Adrenal gland (tissue), 5 donors: ENCODE measurements at regions not wholly inside any gene's neighbourhood (a gene's known extent, or its start where the extent isn't known, plus 50 kb on each side); places are given as distances from the start of the nearest gene placed in this dataset.

Experiments
- CTCF ChIP-seq, 6 experiments: fragments of 450-650 bp in 4 of 6; fragments of 200-600 bp in 2 of 6; sonication (generic) in 1 of 6; IDR thresholded peaks; 1 replicate in 5 of 6; 2 replicates in 1 of 6; pipeline versions ENCODE4 v1.5.1 to v1.8.0; 2016 to 2021; ENCODE audit warnings: antibody characterized with exemption in 6 of 6, mild to moderate bottlenecking in 2 of 6, moderate library complexity in 1 of 6
- POLR2A ChIP-seq, 2 donors: fragments of 450-650 bp; IDR thresholded peaks; one replicate each; pipeline ENCODE4 v1.6.1; 2017; ENCODE audit warnings: antibody characterized with exemption in 2 of 2, mild to moderate bottlenecking in 2 of 2, moderate library complexity in 1 of 2
- donor health status: DM: no; HTN: no; CAD: no.

GRCh38 chr5:127196042-127196441 is 94.6 kb upstream of the MEGF10 start:
- TF ChIP-seq CTCF (IDR thresholded peaks at IDR 0.05) (no peak), POLR2A (IDR thresholded peaks at IDR 0.05) (no peak)
